Thoracic aorta (tissue), 2 donors: ENCODE measurements at regions not wholly inside any gene's neighbourhood (a gene's known extent, or its start where the extent isn't known, plus 50 kb on each side); places are given as distances from the start of the nearest gene placed in this dataset.

ENCODE experiments used
- ATAC-seq: fragments of 150-250 bp; one replicate; pipeline ENCODE4 v1.8.0; 2017; ENCODE audit warnings: low read depth; ENCODE audit not compliant: insufficient number of reproducible peaks, low FRiP score
- DNase-seq: peaks from one replicate; pipeline ENCODE4 v3.0.0-alpha.2; 2020; ENCODE audit warnings: low spot score
- H3K27ac ChIP-seq, 2 donors: fragments of 200-600 bp; sonication (generic); 1 replicate in 1 of 2; 2 replicates in 1 of 2; pipeline ENCODE4 v1.5.1; 2016; ENCODE audit warnings: mild to moderate bottlenecking in 2 of 2, moderate library complexity in 2 of 2
- H3K27me3 ChIP-seq: fragments of 200-600 bp; sonication (generic); replicated peaks from 2 replicates; pipeline ENCODE4 v1.6.0; 2016; ENCODE audit warnings: mild to moderate bottlenecking; ENCODE audit not compliant: insufficient read depth
- H3K36me3 ChIP-seq: fragments of 200-600 bp; sonication (generic); one replicate; pipeline ENCODE4 v1.5.1; 2016
- H3K4me1 ChIP-seq, 2 donors: fragments of 200-600 bp; sonication (generic); 1 replicate in 1 of 2; 2 replicates in 1 of 2; pipeline versions ENCODE4 v1.5.1 to v1.6.0; 2016; ENCODE audit warnings: low read depth in 2 of 2, mild to moderate bottlenecking in 1 of 2; ENCODE audit not compliant: control insufficient read depth in 1 of 2
- H3K4me3 ChIP-seq: fragments of 200-600 bp; sonication (generic); 2 replicates; pipeline ENCODE4 v1.5.1; 2016; ENCODE audit warnings: mild to moderate bottlenecking
- H3K9me3 ChIP-seq: fragments of 200-600 bp; sonication (generic); 2 replicates; pipeline ENCODE4 v1.5.1; 2016
- CTCF ChIP-seq: fragments of 200-600 bp; sonication (generic); IDR thresholded peaks from one replicate; pipeline ENCODE4 v1.5.1; 2019; ENCODE audit warnings: antibody characterized with exemption

GRCh38 chr7:70925411-70926115, 206.4 kb upstream of the GALNT17 start:
- Histone ChIP-seq H3K4me3 (no peak overlapping the region), H3K36me3 (no peaks in the 10 kb centered on the region), H3K9me3 (no peaks in the 10 kb centered on the region), H3K27me3 (no peaks in the 10 kb centered on the region), H3K27ac (no peak overlapping the region), H3K4me1 (no peaks in the 10 kb centered on the region)
- DNase-seq: no peak
- no peak for TF ChIP-seq CTCF
- no peak for ATAC-seq

DNA sequence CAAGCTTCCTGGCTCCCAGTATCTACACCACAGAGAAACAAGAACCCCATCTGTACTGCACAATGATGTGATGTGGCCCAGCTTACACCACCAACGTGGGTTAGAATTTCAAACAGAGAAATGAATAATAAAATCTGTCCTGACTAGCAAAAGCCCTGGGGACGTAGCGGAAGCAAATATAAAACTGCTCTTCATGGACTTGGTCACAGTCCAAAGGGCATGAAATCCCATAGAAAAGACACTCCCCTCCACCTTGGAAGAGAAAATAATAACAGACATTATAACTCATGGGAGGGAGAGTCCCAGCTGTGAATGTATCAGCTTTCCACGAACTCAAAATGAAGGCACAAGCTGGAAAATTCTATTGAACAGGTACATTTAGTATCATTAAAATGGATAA, 205.3 kb upstream of the GALNT17 start:
- no peak for ATAC-seq
- no peak overlapping the region for H3K4me3 ChIP-seq
- no peaks in the 10 kb centered on the region for H3K36me3 ChIP-seq
- H3K9me3 ChIP-seq: no peaks in the 10 kb centered on the region
- H3K27me3 ChIP-seq: no peaks in the 10 kb centered on the region
- DNase-seq: no peak
- H3K27ac ChIP-seq: no peak overlapping the region
- TF ChIP-seq CTCF: no peak
- H3K4me1 ChIP-seq: no peaks in the 10 kb centered on the region

- no peak for TF ChIP-seq CTCF
- Histone ChIP-seq H3K36me3 (no peaks in the 10 kb centered on the region), H3K27me3 (no peaks in the 10 kb centered on the region), H3K9me3 (no peaks in the 10 kb centered on the region), H3K4me3 (no peak overlapping the region), H3K4me1 (no peaks in the 10 kb centered on the region), H3K27ac (no peak overlapping the region)
- ATAC-seq: no peak
- no peak for DNase-seq
Observed at GRCh38 chr7:70935311-70935710, 196.6 kb upstream of the GALNT17 start.

DNA sequence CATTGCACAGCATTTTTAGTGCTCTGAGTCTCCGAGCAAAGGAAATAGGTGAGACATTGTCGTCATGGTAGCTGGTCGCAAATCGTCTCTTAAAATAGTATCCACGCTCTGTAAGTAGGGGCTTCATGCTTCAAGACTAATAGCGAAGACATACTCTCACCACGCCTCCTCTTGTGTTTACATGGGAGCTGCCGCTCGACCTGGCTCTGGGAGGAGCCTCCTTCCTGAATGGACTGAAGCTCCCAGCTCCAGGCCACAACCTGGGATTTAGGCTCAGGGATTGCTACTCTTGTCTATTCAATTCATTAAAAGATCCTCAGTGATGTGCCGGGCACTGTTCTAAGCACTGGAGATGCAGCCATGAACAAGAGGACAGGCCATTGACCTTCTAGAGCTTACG, 196.1 kb upstream of the GALNT17 start:
- H3K27ac ChIP-seq: no peak overlapping the region
- H3K27me3 ChIP-seq: no peaks in the 10 kb centered on the region
- no peaks in the 10 kb centered on the region for H3K9me3 ChIP-seq
- no peak overlapping the region for H3K4me3 ChIP-seq
- DNase-seq (no peak), ATAC-seq (no peak)
- no peaks in the 10 kb centered on the region for H3K36me3 ChIP-seq
- H3K4me1 ChIP-seq: no peaks in the 10 kb centered on the region
- no peak for TF ChIP-seq CTCF

GRCh38 chr7:70937424-70937823, 194.5 kb upstream of the GALNT17 start:
- DNase-seq (no peak), ATAC-seq (no peak)
- no peak for TF ChIP-seq CTCF
- Histone ChIP-seq H3K27ac (no peak overlapping the region), H3K4me1 (no peaks in the 10 kb centered on the region), H3K27me3 (no peaks in the 10 kb centered on the region), H3K9me3 (no peaks in the 10 kb centered on the region), H3K36me3 (no peaks in the 10 kb centered on the region), H3K4me3 (no peak overlapping the region)
